Hepatic stellate cell (primary cell): ENCODE measurements at regions not wholly inside any gene's neighbourhood (a gene's known extent, or its start where the extent isn't known, plus 50 kb on each side); places are given as distances from the start of the nearest gene placed in this dataset.
"Not testable (repeated sequence)": the region's sequence is repeated elsewhere in the genome, so short reads cannot be mapped to it uniquely, and the experiment has no call there.

ENCODE experiments used
- DNase-seq: peaks from one replicate; pipeline ENCODE4 v3.0.0; 2011; ENCODE audit warnings: low spot score

- DNase-seq = no peak
Observed at GRCh38 chr5:66234241-66234640, 90.1 kb downstream of the SREK1 start.

GRCh38 chr5:66238435-66238834 is 94.3 kb downstream of the SREK1 start:
- DNase-seq = no peak

- DNase-seq = no peak
Observed at GRCh38 chr5:66239034-66239433, 94.9 kb downstream of the SREK1 start.

DNA sequence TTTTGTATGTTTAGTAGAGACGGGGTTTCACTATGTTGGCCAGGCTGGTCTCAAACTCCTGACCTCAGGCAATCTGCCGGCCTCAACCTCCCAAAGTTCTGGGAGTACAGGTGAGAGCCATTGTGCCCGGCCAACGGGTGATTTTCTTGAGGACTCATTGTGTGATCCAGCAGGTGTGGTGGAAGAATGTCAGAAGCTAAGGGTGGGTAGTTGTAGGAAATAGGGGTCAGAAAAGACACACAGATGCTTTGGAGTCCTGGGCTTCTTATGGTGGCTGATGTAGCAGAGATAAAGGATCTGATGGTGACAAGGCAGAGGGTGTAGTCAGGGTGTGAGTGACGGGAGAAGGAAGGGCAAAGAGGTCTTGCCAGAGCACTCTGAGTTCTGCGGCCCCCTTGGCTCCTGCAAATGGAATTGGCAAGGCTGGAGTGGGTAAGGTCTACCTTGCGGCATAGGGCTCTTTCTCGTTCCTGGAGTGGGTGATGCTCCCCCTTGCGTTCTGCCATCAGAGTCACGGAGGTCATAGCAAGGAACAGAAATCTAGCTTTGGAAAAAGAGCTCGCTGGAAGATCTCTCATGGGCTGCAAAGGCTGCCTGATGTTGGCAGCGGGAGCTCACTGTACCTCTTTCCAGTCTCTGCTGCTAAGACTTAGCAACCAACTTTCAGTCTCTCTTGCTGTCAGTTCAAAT is 97.2 kb downstream of the SREK1 start:
- no peak for DNase-seq

GRCh38 chr5:66242050-66242715 is 98.1 kb downstream of the SREK1 start:
- no peak for DNase-seq

DNA sequence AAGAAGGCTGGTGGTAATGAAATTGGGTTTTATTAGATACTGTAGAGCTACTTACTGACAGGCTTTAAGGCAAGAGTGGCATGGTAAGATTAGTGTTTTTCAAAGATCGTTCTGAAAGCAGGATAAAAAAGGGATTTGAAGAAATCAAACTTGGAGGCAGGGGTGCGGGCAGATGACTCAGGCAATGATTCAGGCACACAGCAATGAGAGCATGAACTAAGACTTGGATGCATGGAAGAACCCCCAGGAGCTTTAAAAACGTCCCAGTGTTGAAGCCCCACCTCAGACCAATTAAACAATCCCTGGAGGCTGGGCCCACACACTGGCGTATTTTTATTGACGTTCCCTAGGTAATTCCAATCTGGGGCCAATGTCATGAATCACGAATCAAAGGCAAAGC is 102.5 kb downstream of the SREK1 start:
- DNase-seq = no peak

- no peak for DNase-seq
Observed at GRCh38 chr5:66247176-66247960, 103.3 kb downstream of the SREK1 start.

- no peak for DNase-seq
Observed at GRCh38 chr5:66248874-66249273, 104.8 kb downstream of the SREK1 start.

DNA sequence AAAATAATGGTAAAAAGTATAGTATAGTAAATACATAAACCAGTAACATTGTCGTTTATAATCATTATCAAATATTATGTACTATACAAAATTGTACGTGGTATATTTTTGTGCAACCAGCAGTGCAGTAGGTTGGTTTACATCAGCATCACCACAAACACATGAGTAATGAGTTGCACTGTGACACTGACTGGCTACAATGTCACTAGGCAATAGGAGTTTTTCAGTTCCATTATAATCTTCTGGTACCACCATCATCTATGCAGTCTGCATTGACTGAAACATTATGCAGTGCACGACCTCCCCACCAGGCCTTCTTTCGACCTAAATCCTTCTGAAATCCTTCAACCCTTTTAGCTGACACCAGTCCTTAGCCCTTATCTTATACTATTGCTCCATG is 105.8 kb downstream of the SREK1 start:
- DNase-seq = no peak

- no peak for DNase-seq
Observed at GRCh38 chr5:66252849-66253248, 108.7 kb downstream of the SREK1 start.

GRCh38 chr5:66255714-66256113 is 111.6 kb downstream of the SREK1 start:
- DNase-seq = no peak

DNA sequence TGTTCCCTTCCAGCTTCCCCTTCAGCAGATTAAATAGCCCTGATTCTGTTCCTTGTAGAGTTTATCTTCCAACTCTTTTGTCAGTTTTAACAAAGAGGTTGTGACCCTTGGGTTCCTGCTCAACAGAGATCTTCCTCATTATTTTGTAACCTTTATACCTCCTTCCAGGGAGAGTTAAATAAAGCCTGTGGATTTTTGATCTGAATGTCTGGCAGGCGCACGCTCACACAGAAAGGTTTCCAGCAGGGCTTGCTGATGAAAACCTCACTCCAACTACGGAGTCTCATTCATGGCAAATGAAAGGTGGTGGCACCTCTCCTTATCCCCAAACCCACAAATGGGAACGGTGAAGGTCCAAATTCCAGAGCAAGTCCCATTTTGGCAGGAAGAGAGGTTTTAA is 129.0 kb downstream of the SREK1 start:
- no peak for DNase-seq

DNA sequence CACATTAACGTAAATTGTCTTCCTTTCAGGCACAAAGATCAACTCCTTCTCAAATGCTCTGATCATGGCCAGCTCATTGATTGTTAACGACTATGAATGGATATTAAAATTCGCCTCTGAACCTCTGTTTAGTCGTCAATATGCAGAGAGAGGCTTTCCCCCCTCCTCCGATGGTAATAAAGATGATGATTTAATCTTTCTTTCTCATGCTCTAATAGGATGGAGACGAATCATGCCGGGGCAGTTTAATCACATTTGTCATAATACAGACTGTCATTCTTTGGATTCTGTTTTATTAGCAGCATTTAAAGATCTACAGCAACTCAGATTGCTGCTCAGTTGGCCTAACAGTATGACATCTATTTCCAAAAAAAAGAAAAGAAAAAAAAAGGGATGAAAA is 132.9 kb downstream of the SREK1 start:
- no peak for DNase-seq

DNA sequence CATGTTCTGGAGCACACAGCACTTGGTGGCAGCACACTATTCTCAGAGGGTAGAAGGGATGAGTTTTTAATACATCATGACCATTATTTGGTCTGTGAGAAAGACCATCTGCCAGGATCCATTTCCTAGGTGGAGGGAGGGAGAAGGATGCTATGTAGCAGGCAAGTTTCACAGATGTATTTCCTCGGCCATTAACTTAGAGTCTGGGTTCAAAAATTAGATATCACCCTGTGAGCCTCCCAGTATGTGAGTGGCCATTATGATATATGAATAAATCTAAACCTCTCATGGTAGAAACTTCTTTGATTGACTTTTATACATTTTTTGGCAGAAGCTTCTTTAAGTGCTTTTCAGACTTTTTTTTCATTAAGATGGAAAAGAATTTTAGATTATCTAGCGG is 133.9 kb downstream of the SREK1 start:
- no peak for DNase-seq

DNA sequence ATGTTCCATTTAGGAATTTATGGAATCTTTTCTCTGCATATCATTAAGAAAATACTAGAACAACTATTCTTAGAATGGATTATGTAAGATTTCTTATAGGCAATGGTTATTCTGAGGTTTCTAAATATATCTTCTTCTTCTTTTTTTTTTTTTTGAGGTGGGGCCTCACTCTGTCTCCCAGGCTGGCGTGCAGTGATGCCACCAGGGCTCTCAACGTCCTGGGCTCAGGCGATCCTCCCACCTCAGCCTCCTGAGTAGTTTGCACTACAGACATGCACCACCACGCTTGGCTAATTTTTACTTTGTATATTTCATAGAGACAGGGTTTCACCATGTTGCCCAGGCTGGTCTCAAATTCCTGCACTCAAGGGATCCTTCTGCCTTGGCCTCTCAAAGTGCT is 137.2 kb downstream of the SREK1 start:
- DNase-seq = no peak

- no peak for DNase-seq
Observed at GRCh38 chr5:66284588-66285342, 140.7 kb downstream of the SREK1 start.

DNA sequence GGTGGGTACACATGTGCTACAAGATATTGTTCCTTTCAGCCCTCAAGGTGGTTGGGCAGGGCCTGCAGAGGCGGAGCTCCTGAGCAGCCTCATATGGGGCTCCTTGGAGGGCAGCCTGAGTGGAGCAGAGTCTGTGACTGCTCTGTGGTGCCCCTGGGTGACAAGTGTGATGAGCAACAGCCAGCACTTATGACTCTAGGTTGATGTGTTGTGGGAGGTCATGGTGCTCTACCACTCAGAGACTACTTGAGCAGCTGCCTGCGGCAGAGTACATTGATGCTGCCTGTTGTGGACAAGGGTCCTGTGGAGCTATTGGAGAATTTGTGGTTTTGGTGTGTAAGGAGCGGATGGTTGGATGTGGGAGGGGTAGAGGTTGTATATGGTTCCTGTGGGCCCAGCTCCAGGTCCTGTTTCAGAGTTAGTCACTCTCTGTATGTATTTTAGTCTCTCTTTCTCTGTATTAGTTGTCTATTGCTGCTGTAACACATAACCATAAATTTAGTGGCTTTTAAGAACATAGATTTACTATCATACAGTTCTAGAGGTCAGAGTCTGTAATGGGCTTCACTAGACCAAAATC is 141.3 kb downstream of the SREK1 start:
- DNase-seq = no peak

DNA sequence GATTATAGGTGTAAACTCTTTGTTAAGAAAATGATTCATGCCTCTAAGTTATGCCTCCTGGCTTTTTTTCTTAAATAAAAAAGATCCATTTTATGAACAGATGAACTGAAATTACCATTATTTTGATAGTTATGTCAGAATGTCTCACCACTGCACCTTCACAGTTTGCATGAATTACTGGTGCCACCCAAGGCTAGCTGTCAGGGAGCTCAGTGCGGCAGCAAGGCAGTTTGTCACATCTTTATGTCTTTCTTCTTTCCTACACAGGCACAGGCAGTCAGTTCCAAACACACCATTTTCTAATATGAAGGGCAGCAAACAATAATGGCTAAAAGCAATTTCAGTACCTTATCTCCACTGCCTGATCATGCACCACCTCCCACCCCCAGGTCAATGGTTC is 147.7 kb downstream of the SREK1 start:
- no peak for DNase-seq

- not testable (repeated sequence) for DNase-seq
Observed at GRCh38 chr5:66293851-66294250, 149.8 kb downstream of the SREK1 start.

- no peak for DNase-seq
Observed at GRCh38 chr5:66299463-66299862, 155.4 kb downstream of the SREK1 start.

- DNase-seq = no peak
Observed at GRCh38 chr5:66302344-66302743, 158.2 kb downstream of the SREK1 start.
